GM21447 (cell line): ENCODE measurements at regions not wholly inside any gene's neighbourhood (a gene's known extent, or its start where the extent isn't known, plus 50 kb on each side); places are given as distances from the start of the nearest gene placed in this dataset.
"Not testable (repeated sequence)": the region's sequence is repeated elsewhere in the genome, so short reads cannot be mapped to it uniquely, and the experiment has no call there.

Experiments used
- ATAC-seq: cut with Tn5 transposase; IDR thresholded peaks from one replicate; pipeline ENCODE4 v1.9.1; 2021; ENCODE audit not compliant: unreplicated experiment

DNA sequence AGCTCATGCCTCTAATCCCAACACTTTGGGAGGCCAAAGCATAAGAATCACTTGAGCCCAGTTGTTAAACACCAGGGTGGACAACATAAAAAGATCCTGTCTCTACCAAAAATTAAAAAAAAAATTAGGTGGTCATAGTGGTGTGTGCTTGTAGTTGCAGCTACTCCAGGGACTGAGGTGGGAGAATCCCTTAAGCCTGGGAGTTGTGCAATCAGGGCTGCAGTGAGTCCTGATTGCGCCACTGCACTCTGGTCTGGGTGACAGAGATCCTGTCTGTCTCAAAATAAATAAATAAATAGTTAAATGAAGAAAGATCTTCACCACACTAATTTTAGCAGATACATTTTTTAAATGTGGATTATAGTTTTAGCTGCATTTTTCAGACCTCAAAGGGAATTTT, 433.2 kb downstream of the MAT2B start:
- ATAC-seq = no peak

DNA sequence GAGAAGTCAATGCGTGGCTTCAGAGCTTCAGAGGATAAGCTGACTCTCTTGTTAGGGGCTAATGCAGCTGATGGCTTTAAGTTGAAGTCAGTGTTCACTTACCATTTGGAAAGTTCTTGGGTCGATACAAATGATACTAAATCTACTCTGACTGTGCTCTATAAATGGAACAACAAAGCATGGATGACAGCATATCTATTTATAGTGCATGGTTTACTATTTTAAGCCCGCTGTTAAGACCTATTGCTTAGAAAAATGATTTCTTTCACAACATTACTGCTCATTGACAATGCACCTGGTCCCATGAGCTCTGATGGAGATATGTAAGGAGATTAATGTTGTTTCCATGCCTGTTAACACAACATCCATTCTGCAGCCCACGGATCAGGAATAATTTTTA, 435.7 kb downstream of the MAT2B start:
- ATAC-seq = no peak

- peak; percentile 54 for ATAC-seq
Measured at GRCh38 chr5:163943546-163943945, 438.1 kb downstream of the MAT2B start.

GRCh38 chr5:163944738-163945137, 439.3 kb downstream of the MAT2B start:
- no peak for ATAC-seq

GRCh38 chr5:163947848-163948666, 442.6 kb downstream of the MAT2B start:
- no peak for ATAC-seq

DNA sequence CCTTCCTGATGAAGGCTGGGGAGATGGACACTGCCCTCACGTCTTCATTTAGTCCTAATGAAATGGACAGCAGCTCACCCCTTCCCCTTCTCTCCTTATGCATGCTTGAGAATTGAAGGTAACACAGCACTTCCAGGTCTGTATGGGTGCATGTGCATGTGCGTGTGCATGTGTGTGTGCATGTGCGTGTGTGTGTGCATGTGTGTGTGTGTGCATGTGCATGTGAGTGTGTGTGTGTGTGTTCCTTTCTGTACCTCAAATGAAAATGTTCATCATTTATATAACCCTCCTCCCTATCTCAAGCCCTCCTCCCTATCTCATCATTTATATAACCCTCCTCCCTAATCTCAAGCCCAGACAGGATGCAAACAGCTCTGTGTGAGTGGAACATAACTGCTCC, 444.8 kb downstream of the MAT2B start:
- no peak for ATAC-seq

DNA sequence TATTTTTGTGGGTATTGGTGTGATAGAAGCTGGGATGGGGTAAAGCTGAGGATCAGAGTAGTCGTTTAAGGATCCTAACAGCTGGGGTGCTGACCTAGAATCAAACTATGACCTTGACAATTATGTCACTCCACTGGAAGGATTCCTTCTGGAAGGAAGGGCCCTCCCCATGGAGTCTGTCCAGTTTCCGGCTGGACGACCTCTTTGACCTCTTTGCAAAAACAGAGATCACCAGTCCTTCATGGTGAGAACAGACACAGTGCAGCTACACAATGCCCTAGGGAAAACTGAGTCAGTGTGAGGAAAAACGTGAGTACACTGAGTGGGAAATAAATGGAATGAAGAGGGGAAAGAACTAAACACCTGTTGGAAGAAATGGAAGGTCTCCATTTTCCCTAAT, 445.6 kb downstream of the MAT2B start:
- ATAC-seq = no peak

- ATAC-seq = no peak
Measured at GRCh38 chr5:163953901-163954300, 448.5 kb downstream of the MAT2B start.

GRCh38 chr5:163961230-163961629, 455.8 kb downstream of the MAT2B start:
- ATAC-seq = not testable (repeated sequence)

- ATAC-seq = no peak
Measured at GRCh38 chr5:163963881-163964280, 458.5 kb downstream of the MAT2B start.

- ATAC-seq = no peak
Measured at GRCh38 chr5:163964671-163965070, 459.3 kb downstream of the MAT2B start.

DNA sequence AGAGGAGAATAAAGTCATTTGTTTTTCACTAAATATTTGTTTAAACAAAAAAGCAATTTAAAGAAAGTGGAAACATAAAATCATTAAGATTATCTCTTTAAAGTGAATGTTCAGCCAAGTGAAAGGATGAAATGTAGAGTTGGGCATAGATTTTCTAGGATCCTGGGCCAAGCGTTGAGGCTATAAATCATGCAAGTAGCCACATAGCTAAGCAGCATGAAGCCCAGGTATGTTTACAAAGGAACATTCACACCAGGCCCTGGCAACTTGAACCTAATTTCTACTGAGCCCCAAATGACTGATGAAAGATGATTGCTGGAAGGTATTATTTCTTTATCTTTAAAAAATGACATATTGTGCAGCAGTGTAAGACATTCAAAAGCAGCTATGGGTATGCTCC, 461.8 kb downstream of the MAT2B start:
- no peak for ATAC-seq

GRCh38 chr5:163968651-163969050, 463.2 kb downstream of the MAT2B start:
- no peak for ATAC-seq

DNA sequence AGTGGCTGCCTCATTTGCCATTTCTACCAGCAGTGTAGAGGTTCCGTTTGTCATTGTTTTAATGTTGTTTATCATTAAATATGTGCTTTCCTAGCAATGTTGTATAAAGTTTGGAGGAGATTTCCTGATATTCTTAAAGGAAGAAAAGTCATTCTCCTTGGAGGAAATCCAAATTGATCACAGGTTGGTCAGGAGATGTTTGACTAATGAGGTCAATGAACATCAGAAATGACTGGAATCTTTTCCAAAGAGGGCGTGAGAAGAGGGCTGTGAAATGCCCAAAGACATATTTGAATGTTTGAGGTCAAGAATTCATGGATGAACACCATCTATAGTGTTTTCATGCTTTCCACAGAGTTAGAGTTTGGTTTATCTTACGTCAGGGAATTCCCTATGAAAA, 471.3 kb downstream of the MAT2B start:
- ATAC-seq = no peak

- peak; percentile 72 for ATAC-seq
Measured at GRCh38 chr5:163978897-163979296, 473.5 kb downstream of the MAT2B start.

DNA sequence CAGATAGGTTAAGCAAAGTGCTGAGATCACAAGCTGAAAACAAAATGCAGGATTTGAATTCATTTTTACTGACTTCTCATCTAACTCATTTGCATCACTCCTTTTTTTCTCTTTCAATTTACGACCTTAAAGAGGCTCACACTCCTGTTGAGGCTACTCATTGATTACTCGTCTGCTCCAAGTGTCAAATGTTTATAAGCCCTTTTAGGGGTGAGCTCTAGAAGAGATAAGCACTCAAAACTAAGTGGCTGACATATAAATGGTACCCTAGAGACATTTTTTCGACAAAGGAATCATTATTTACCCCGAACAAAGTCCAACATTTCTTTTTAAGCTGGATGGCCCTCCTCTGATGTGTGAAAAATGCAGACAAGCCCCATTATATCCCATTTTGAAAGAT, 483.1 kb downstream of the MAT2B start:
- ATAC-seq = no peak

DNA sequence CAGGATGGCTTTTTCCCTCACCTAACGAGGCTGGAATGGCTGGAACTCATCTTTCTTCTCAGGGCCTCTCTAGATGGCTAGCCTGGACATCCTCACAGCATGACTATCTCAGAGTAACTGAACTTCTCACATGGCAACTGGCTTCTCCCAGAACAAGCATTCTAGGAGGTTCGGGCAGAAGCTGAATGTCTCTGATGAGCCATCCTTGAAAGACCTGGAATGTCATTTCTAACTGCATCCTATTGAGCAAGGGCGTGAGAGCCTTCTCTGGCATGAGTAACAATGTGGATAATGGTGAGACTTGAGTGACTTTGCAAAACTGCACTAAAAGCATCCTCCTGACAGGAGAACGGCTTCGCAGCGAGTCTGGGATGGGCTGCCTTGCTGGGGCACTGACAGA, 487.7 kb downstream of the MAT2B start:
- no peak for ATAC-seq

DNA sequence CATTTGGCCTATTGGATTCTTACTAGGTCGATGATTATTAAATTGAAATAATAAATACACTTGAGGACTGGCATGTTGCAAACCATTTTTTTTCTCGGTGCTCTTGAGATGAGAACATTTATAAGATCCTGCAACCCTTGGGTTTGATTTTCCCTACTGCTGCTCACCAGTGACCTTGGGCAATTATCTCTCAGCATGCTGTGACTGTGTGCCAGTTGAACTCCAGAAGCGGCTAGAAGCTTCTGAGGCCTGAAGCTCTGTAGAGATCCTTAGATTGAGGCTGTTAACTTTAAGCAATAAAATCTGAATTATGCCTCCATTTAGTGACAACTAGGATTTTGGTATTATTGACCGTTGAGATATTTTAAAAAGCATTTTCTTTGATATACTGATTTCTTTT, 489.8 kb downstream of the MAT2B start:
- no peak for ATAC-seq

DNA sequence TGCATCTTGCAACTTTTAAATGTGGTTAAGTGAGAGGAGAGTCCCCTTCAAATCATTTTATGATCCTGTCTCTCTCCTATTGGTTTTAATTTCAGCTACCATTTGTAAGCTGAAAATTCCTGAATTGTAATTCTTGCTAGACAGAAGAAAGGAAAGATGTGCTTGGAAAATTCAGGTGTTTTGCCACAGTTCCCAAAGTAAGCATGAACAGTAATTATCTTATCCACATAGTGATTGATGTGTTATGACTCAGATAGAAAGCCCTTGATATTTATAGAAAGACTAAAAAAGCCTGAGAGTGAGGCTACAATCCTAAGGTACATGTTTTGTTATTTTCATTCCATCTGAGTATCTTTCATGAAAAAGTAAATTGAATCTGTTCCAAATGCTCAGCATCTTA, 492.5 kb downstream of the MAT2B start:
- ATAC-seq = no peak

DNA sequence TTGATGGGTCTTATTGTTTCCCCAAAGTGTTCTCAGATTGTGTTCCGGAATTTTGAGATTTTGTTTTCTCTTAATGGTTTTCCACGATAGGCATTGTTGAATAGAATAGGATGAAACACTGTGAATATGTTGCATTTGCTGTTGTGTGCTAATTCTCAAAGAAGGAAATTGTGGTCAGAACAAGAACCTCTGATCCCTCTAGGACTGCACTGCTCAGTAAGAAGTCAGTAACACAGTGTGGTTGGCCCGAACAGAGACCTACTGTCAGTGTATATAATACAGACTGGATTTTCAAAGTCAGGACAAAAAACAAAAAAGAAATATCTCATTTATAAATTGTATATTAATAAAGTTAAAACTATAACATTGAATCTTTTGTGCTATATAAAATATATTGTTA, 494.8 kb downstream of the MAT2B start:
- ATAC-seq = no peak

DNA sequence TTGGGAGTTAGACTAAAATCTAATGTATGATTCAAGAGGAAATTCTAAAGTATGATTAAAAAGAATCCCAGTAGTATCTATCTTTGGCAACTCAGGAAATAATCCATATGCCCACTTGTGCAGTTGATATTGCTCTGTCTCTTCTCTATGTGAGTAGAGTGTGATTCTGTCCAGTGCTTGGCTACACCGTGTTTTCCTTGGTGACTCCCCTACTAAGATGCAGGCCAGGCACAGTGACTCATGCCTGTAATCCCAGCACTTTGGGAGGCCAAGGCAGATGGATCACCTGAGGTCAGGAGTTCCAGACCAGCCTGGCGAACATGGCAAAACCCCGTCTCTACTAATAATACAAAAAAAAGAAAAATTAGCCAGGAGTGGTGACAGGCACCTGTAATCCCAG, 495.4 kb downstream of the MAT2B start:
- ATAC-seq = no peak

GRCh38 chr5:164002214-164002613, 496.8 kb downstream of the MAT2B start:
- no peak for ATAC-seq

GRCh38 chr5:164002628-164003027, 497.2 kb downstream of the MAT2B start:
- peak; percentile 78 for ATAC-seq
